ENCODE measurements at regions not wholly inside any gene's neighbourhood (a gene's known extent, or its start where the extent isn't known, plus 50 kb on each side); places are given as distances from the start of the nearest gene placed in this dataset.

- H3F3A ChIP-seq (replicated peaks; ENCODE audit: insufficient read depth) = no peaks in the 10 kb centered on the region
- DNase-seq = peak; percentile 25
- H3K4me2 ChIP-seq = no peak overlapping the region
- POLR2A ChIA-PET = interaction anchor here (0.5 kb wide), 1 partner anchor 59 kb away, joined by 3 read pairs; no protein-coding TSS in a partner anchor
- no peaks in the 10 kb centered on the region for H3K27me3 ChIP-seq (ENCODE audit: insufficient read depth)
- no peaks in the 10 kb centered on the region for H3K9me2 ChIP-seq
- WGBS (ENCODE audit: low lambda C conversion rate) = 70% methylated on average over 28 of the region's 29 CpGs
- H3K9ac ChIP-seq = no peak overlapping the region
- no peaks in the 10 kb centered on the region for H3K36me3 ChIP-seq (replicated peaks in 1 of 2; ENCODE audit: control insufficient read depth in 1 of 2, insufficient read depth in 2 of 2, low read length in 1 of 2)
- no peaks in the 10 kb centered on the region for H4K20me1 ChIP-seq (ENCODE audit: insufficient read depth)
- CTCF ChIA-PET = interaction anchor here (1.2 kb wide), 1 partner anchor 12 kb away, joined by 3 read pairs; no protein-coding TSS in a partner anchor
- H3K4me3 ChIP-seq (ENCODE audit: low read depth in 2 of 2, low read length in 1 of 2) = no peak overlapping the region
- TF ChIP-seq FOXM1 (IDR thresholded peaks at IDR 0.05; ENCODE audit: low read depth) (no peak), SMC3 (IDR thresholded peaks at IDR 0.05; ENCODE audit: low read depth, low read length) (no peak), TAF1 (IDR thresholded peaks at IDR 0.05; ENCODE audit: borderline replicate concordance, low read depth, low read length) (no peak), FOSL2 (IDR thresholded peaks at IDR 0.05; ENCODE audit: borderline replicate concordance, low read depth) (no peak), ZBTB33 (IDR thresholded peaks at IDR 0.05; ENCODE audit: borderline replicate concordance, low read depth) (no peak), MEF2A (IDR thresholded peaks at IDR 0.05; ENCODE audit: borderline replicate concordance, low read depth) (no peak), FOXJ3 (CRISPR knock-in tag; IDR thresholded peaks at IDR 0.05) (no peak), GABPA (IDR thresholded peaks at IDR 0.05; ENCODE audit: low read depth) (no peak), PBX3 (IDR thresholded peaks at IDR 0.05) (no peak), CHD2 (IDR thresholded peaks at IDR 0.05; ENCODE audit: low read length, partially characterized antibody) (no peak)
- no peaks in the 10 kb centered on the region for H3K79me2 ChIP-seq (ENCODE audit: insufficient read depth)
- H3K4me1 ChIP-seq (ENCODE audit: control insufficient read depth in 1 of 2, insufficient read depth in 2 of 2, low read depth in 1 of 2, low read length in 1 of 2) = peaks cover 0 to 31% of the 10 kb centered on the region in 2 experiments; a peak in 2 of 4 replicates
- no peak overlapping the region for H2AFZ ChIP-seq (ENCODE audit: low read depth)
- no peaks in the 10 kb centered on the region for H3K9me3 ChIP-seq
- no peak overlapping the region for H3K27ac ChIP-seq (ENCODE audit: low read depth in 2 of 2, low read length in 1 of 2)
These were observed 75.3 kb downstream of the TMEM18 start for GRCh38 chr2:601806-602455.

GRCh38 chr2:601387-601698 is 75.9 kb downstream of the TMEM18 start:
- peak; percentile 34 for DNase-seq
- POLR2A ChIA-PET = no interaction called here
- WGBS (ENCODE audit: low lambda C conversion rate) = 67% methylated on average over 9 of the region's 10 CpGs
- TF ChIP-seq ZBTB33 (IDR thresholded peaks at IDR 0.05; ENCODE audit: borderline replicate concordance, low read depth) (no peak), RAD21 (IDR thresholded peaks at IDR 0.05; ENCODE audit: low read length) (no peak), RXRA (IDR thresholded peaks at IDR 0.05; ENCODE audit: borderline replicate concordance, low read depth) (no peak), USF2 (IDR thresholded peaks at IDR 0.05; ENCODE audit: borderline replicate concordance, low read depth, low read length) (no peak), NRF1 (IDR thresholded peaks at IDR 0.05; ENCODE audit: low read depth, low read length) (no peak), REST (IDR thresholded peaks at IDR 0.05; ENCODE audit: low read depth, low read length) (no peak), TEAD4 (IDR thresholded peaks at IDR 0.05; ENCODE audit: borderline replicate concordance, insufficient read depth) (no peak), GATA2 (CRISPR knock-in tag; IDR thresholded peaks at IDR 0.05) (no peak)

More at GRCh38 chr2:601387-601698, 75.9 kb downstream of the TMEM18 start:
- no peak overlapping the region for H2AFZ ChIP-seq (ENCODE audit: low read depth)
- H3K9me2 ChIP-seq = no peaks in the 10 kb centered on the region
- H3K36me3 ChIP-seq (replicated peaks in 1 of 2; ENCODE audit: control insufficient read depth in 1 of 2, insufficient read depth in 2 of 2, low read length in 1 of 2) = no peaks in the 10 kb centered on the region
- no peak overlapping the region for H3K9ac ChIP-seq
- H3K4me2 ChIP-seq = no peak overlapping the region
- no peaks in the 10 kb centered on the region for H3K27me3 ChIP-seq (ENCODE audit: insufficient read depth)
- no peak overlapping the region for H3K4me3 ChIP-seq (ENCODE audit: low read depth in 2 of 2, low read length in 1 of 2)
- CTCF ChIA-PET = no interaction called here
- H3K9me3 ChIP-seq = no peaks in the 10 kb centered on the region
- H3K27ac ChIP-seq (ENCODE audit: low read depth in 2 of 2, low read length in 1 of 2) = no peak overlapping the region
- peaks cover 0 to 37% of the 10 kb centered on the region in 2 experiments; a peak in 2 of 4 replicates for H3K4me1 ChIP-seq (ENCODE audit: control insufficient read depth in 1 of 2, insufficient read depth in 2 of 2, low read depth in 1 of 2, low read length in 1 of 2)
- no peaks in the 10 kb centered on the region for H4K20me1 ChIP-seq (ENCODE audit: insufficient read depth)
- H3K79me2 ChIP-seq (ENCODE audit: insufficient read depth) = no peaks in the 10 kb centered on the region
- no peaks in the 10 kb centered on the region for H3F3A ChIP-seq (replicated peaks; ENCODE audit: insufficient read depth)
